ENCODE measurements at regions not wholly inside any gene's neighbourhood (a gene's known extent, or its start where the extent isn't known, plus 50 kb on each side); places are given as distances from the start of the nearest gene placed in this dataset.

DNA sequence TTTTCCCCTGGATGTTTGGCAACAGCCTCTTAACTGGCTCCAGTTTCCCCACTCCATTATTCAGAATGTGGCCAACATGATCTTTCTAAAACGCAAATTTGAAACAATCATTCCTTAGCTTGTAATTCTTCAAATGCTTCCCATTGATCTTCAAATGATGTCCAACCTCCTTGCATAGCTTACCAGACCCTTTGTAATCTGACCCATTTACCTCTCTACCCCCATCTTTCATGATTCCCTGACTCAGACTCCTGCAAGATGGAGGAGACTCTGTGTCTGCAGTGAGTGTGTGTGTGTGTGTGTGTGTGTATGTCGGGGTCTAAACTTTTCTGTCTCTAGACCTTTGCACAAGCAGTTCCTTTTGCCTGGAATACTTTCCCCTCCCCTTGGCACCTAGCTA is 515.7 kb upstream of the PROK2 start:
- Histone ChIP-seq H3K36me3 (ENCODE audit: insufficient read depth, low read length) (no peaks in the 10 kb centered on the region), H3K27me3 (ENCODE audit: low read length) (no peaks in the 10 kb centered on the region), H4K20me1 (ENCODE audit: insufficient read depth, low read depth, low read length) (no peaks in the 10 kb centered on the region), H2AFZ (ENCODE audit: low read length) (no peak overlapping the region), H3K9ac (ENCODE audit: low read length) (no peak overlapping the region), H3K9me2 (replicated peaks; ENCODE audit: insufficient read depth, low read length) (no peaks in the 10 kb centered on the region), H3K4me1 (ENCODE audit: low read length) (no peaks in the 10 kb centered on the region), H3K27ac (ENCODE audit: low read length) (no peak overlapping the region), H3K4me3 (ENCODE audit: low read length) (no peak overlapping the region), H3K4me2 (ENCODE audit: low read depth, low read length, poor library complexity, severe bottlenecking) (no peak overlapping the region), H3K9me3 (ENCODE audit: low read length) (no peaks in the 10 kb centered on the region), H3K79me2 (ENCODE audit: low read length) (no peaks in the 10 kb centered on the region)
- DNase-seq: no peak

DNA sequence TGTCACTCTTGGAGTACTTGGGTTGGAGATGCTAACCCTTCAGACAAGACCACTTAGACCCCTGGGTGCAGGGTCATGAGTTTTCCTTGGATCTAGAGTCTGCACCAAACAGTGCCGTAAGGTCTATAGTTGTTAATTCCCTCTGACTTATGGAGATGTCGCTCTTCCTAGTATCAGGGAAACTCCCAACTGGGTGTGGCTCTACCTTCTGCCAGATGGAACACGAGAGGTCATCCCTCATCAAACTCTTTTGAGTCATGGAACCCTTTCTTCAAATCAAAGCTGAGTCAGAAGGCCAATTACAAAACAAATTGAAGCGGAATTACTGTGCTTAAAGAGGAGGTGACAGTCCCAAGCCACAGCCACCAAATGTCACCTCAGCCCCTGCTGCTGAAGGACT is 514.9 kb upstream of the PROK2 start:
- Histone ChIP-seq H2AFZ (ENCODE audit: low read length) (no peak overlapping the region), H3K9me2 (replicated peaks; ENCODE audit: insufficient read depth, low read length) (no peaks in the 10 kb centered on the region), H3K4me1 (ENCODE audit: low read length) (no peaks in the 10 kb centered on the region), H3K27ac (ENCODE audit: low read length) (no peak overlapping the region), H3K9me3 (ENCODE audit: low read length) (no peaks in the 10 kb centered on the region), H3K79me2 (ENCODE audit: low read length) (no peaks in the 10 kb centered on the region), H3K4me2 (ENCODE audit: low read depth, low read length, poor library complexity, severe bottlenecking) (no peak overlapping the region), H3K36me3 (ENCODE audit: insufficient read depth, low read length) (no peaks in the 10 kb centered on the region), H3K4me3 (ENCODE audit: low read length) (no peak overlapping the region), H3K9ac (ENCODE audit: low read length) (no peak overlapping the region), H4K20me1 (ENCODE audit: insufficient read depth, low read depth, low read length) (no peaks in the 10 kb centered on the region), H3K27me3 (ENCODE audit: low read length) (no peaks in the 10 kb centered on the region)
- DNase-seq: no peak

DNA sequence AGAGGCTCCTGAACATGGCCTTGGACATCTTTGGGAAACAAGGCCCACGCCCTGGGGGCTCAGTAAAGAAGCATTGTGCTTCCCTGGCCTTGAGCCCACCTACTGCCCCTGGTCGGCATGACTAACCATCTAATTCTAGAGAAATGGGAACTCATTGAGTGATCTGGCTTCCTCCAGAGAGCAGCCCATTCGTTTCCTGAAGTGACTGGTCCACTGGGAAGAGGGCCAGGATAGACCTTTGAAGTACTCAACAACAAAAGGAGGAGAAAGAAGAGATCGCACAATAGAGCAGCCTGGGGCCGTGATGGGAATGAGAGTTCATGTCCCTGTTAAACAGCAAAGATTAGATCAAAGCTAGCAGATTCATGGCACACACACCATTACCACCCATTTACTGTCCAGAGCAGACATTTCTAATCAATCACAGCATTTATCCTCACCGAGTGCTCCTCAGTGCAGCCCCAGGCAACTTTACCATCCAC is 514.4 kb upstream of the PROK2 start:
- no peak overlapping the region for H2AFZ ChIP-seq (ENCODE audit: low read length)
- no peak for DNase-seq
- H3K4me2 ChIP-seq (ENCODE audit: low read depth, low read length, poor library complexity, severe bottlenecking): no peak overlapping the region
- H3K4me3 ChIP-seq (ENCODE audit: low read length): no peak overlapping the region
- no peaks in the 10 kb centered on the region for H4K20me1 ChIP-seq (ENCODE audit: insufficient read depth, low read depth, low read length)
- H3K9me3 ChIP-seq (ENCODE audit: low read length): no peaks in the 10 kb centered on the region
- no peaks in the 10 kb centered on the region for H3K36me3 ChIP-seq (ENCODE audit: insufficient read depth, low read length)
- no peak overlapping the region for H3K27ac ChIP-seq (ENCODE audit: low read length)
- no peaks in the 10 kb centered on the region for H3K9me2 ChIP-seq (replicated peaks; ENCODE audit: insufficient read depth, low read length)
- no peaks in the 10 kb centered on the region for H3K79me2 ChIP-seq (ENCODE audit: low read length)
- no peaks in the 10 kb centered on the region for H3K4me1 ChIP-seq (ENCODE audit: low read length)
- H3K27me3 ChIP-seq (ENCODE audit: low read length): no peaks in the 10 kb centered on the region
- no peak overlapping the region for H3K9ac ChIP-seq (ENCODE audit: low read length)

DNA sequence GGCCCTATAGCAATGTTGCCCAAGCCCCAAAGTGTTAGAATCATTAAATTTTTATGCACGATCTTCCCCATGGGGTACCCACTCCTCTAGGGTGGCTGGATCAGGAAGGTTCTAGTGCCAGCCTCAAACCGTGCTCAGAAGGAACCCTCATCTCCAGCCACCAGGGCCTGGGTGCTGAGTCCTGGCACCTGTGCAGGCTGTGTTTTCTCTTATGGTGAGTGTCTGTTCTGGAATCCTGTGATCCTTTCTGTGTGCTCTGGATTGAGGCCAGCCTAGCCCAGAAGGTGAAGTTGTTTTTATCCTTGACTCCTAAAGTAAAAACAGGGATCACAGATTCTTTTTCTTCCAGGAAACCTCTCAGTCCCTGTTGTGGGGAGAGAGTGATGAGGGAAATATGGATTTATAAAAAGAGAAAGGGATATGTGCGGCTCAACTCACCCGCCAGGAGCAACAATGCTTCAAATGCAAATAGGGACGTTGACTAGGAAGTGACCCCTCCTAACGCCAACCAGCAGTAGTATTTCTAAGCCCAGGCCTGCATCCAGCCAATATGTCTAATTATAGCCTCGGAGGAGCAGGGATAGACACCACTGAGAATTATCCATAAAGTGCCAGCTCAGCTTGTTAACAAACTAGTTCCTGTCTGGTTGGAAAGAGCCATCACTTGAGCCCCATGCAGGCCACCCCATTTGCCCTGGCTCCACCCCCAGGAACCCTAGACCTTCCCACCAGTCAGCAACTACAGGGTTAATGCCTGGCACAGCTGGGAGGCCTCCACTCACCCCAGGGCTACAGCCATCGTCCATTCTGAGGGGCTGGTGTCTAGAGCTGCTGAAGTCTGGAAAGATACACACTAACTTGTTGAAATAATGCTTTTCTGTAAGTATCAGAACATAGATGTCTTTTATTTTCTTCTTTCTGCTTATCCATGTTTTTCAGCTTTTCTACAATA is 513.5 kb upstream of the PROK2 start:
- Histone ChIP-seq H3K27me3 (ENCODE audit: low read length) (no peaks in the 10 kb centered on the region), H3K4me1 (ENCODE audit: low read length) (no peaks in the 10 kb centered on the region), H3K4me3 (ENCODE audit: low read length) (no peak overlapping the region), H2AFZ (ENCODE audit: low read length) (no peak overlapping the region), H3K9me3 (ENCODE audit: low read length) (no peaks in the 10 kb centered on the region), H3K9ac (ENCODE audit: low read length) (no peak overlapping the region), H3K9me2 (replicated peaks; ENCODE audit: insufficient read depth, low read length) (no peaks in the 10 kb centered on the region), H3K4me2 (ENCODE audit: low read depth, low read length, poor library complexity, severe bottlenecking) (no peak overlapping the region), H3K79me2 (ENCODE audit: low read length) (no peaks in the 10 kb centered on the region), H3K36me3 (ENCODE audit: insufficient read depth, low read length) (no peaks in the 10 kb centered on the region), H4K20me1 (ENCODE audit: insufficient read depth, low read depth, low read length) (no peaks in the 10 kb centered on the region), H3K27ac (ENCODE audit: low read length) (no peak overlapping the region)
- DNase-seq: no peak

DNA sequence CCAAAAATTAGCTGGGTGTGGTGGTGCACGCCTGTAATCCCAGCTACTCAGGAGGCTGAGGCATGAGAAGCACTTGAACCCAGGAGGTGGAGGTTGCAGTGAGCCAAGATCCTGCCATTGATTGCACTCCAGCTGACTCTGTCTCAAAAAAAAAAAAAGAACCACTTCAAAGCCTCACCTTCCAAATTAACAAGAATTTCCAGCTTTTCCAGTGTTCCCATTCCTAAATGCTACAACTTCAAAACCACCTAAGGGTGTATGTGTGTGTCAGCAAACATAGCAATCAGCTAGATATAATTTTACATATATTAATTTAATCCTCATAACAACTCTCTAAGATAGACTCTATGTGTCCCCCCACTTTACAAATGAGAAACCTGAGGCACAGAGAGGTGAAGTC is 512.5 kb upstream of the PROK2 start:
- Histone ChIP-seq H3K4me2 (ENCODE audit: low read depth, low read length, poor library complexity, severe bottlenecking) (no peak overlapping the region), H3K9ac (ENCODE audit: low read length) (no peak overlapping the region), H3K27ac (ENCODE audit: low read length) (no peak overlapping the region), H3K4me3 (ENCODE audit: low read length) (no peak overlapping the region), H3K36me3 (ENCODE audit: insufficient read depth, low read length) (no peaks in the 10 kb centered on the region), H3K9me3 (ENCODE audit: low read length) (no peaks in the 10 kb centered on the region), H3K9me2 (replicated peaks; ENCODE audit: insufficient read depth, low read length) (no peaks in the 10 kb centered on the region), H2AFZ (ENCODE audit: low read length) (no peak overlapping the region), H3K79me2 (ENCODE audit: low read length) (no peaks in the 10 kb centered on the region), H3K27me3 (ENCODE audit: low read length) (no peaks in the 10 kb centered on the region), H4K20me1 (ENCODE audit: insufficient read depth, low read depth, low read length) (no peaks in the 10 kb centered on the region), H3K4me1 (ENCODE audit: low read length) (no peaks in the 10 kb centered on the region)
- no peak for DNase-seq

DNA sequence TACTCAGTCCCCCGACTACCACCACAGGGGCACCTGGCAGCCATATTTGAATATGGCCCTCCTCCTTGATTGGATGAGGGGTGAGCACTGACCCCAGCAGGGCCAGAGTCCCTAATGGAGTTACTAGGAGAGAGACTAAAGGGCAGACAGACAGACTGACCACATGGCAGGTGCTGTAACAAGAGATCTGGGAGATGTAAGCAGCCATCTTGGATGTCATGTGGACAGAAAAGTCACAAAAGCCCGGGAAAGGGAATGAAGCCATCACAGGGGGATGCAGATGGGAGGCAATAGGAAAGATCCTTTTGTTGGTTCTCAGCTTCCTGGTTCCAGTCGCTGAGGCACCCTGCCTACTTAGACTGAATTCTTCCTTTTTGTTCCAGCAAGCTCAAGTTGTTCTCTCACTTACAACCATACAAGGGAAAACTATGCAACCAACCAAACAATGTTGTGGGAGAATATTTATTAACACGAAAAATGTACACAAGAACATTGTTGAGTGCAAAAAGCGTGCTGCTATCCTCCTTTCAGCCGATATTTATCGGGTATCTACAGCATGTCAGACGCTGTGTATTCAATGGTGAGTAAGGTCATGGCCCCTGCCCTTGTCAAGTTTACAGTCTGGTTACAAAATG is 511.6 kb upstream of the PROK2 start:
- Histone ChIP-seq H3K9ac (ENCODE audit: low read length) (no peak overlapping the region), H3K79me2 (ENCODE audit: low read length) (no peaks in the 10 kb centered on the region), H3K4me2 (ENCODE audit: low read depth, low read length, poor library complexity, severe bottlenecking) (no peak overlapping the region), H3K36me3 (ENCODE audit: insufficient read depth, low read length) (no peaks in the 10 kb centered on the region), H3K27ac (ENCODE audit: low read length) (no peak overlapping the region), H3K27me3 (ENCODE audit: low read length) (no peaks in the 10 kb centered on the region), H3K9me3 (ENCODE audit: low read length) (no peaks in the 10 kb centered on the region), H3K4me1 (ENCODE audit: low read length) (no peaks in the 10 kb centered on the region), H4K20me1 (ENCODE audit: insufficient read depth, low read depth, low read length) (no peaks in the 10 kb centered on the region), H3K9me2 (replicated peaks; ENCODE audit: insufficient read depth, low read length) (no peaks in the 10 kb centered on the region), H3K4me3 (ENCODE audit: low read length) (no peak overlapping the region), H2AFZ (ENCODE audit: low read length) (no peak overlapping the region)
- DNase-seq: no peak

DNA sequence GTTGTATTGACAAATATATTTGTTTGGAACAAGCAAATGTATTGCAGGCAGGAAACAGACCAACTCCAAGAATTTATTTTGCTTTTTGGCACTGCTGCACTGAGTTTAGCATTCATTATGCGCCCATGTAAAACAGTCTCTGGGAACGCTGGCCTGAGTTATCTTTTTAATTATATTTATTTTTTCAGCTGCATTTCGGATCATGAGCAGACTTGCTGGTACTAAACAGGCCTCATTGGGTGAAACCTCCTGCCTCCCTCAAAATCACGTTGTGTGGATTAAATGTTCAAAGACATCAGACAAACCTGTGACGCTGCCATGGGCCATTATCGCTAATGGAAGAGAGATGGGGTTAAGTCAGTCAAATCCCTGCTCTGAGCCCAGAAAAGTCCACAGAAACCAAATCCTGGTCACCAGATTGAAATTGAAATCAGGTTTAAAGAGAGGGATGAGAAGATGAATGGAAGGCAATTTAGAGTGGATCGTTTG is 511.1 kb upstream of the PROK2 start:
- H2AFZ ChIP-seq (ENCODE audit: low read length): no peak overlapping the region
- H3K4me2 ChIP-seq (ENCODE audit: low read depth, low read length, poor library complexity, severe bottlenecking): no peak overlapping the region
- no peak overlapping the region for H3K4me3 ChIP-seq (ENCODE audit: low read length)
- no peaks in the 10 kb centered on the region for H3K27me3 ChIP-seq (ENCODE audit: low read length)
- H3K9me3 ChIP-seq (ENCODE audit: low read length): no peaks in the 10 kb centered on the region
- H3K79me2 ChIP-seq (ENCODE audit: low read length): no peaks in the 10 kb centered on the region
- no peak overlapping the region for H3K27ac ChIP-seq (ENCODE audit: low read length)
- no peak for DNase-seq
- no peak overlapping the region for H3K9ac ChIP-seq (ENCODE audit: low read length)
- no peaks in the 10 kb centered on the region for H3K36me3 ChIP-seq (ENCODE audit: insufficient read depth, low read length)
- no peaks in the 10 kb centered on the region for H3K4me1 ChIP-seq (ENCODE audit: low read length)
- H4K20me1 ChIP-seq (ENCODE audit: insufficient read depth, low read depth, low read length): no peaks in the 10 kb centered on the region
- no peaks in the 10 kb centered on the region for H3K9me2 ChIP-seq (replicated peaks; ENCODE audit: insufficient read depth, low read length)

DNA sequence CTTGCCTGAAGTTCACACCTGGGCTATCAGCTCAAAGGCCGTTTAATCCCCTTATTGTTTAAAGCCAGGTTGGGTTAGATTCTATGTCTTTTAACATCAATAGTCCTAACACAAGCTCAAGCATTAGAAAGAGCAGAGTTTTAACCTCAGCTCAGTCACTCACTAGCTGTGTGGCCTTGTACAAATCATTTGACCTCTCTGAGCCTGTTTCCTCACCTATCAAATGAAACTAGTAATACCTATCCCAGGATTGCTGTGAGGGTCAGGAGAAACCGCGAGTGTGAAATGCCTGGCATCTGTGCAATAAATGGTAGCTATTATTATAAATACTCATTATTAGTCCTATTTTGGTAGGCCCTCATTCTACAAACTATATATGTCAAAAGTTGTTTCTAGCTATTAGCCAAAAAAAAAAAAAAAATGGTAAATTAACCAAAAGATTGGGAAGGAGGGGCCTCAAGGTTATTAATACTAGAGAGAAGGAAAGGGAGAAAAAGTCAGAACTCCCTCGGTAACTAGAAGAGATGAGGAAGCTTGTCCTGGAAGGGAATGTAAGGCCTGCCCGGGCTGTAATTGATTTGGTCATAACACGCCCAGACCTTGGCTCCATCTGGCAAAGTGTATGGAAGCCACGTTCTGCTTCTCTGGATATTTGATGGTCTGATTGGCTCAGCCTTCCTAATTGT is 510.5 kb upstream of the PROK2 start:
- Histone ChIP-seq H3K4me3 (ENCODE audit: low read length) (no peak overlapping the region), H3K27me3 (ENCODE audit: low read length) (no peaks in the 10 kb centered on the region), H3K9me3 (ENCODE audit: low read length) (no peaks in the 10 kb centered on the region), H4K20me1 (ENCODE audit: insufficient read depth, low read depth, low read length) (no peaks in the 10 kb centered on the region), H3K79me2 (ENCODE audit: low read length) (no peaks in the 10 kb centered on the region), H3K9me2 (replicated peaks; ENCODE audit: insufficient read depth, low read length) (no peaks in the 10 kb centered on the region), H3K36me3 (ENCODE audit: insufficient read depth, low read length) (no peaks in the 10 kb centered on the region), H2AFZ (ENCODE audit: low read length) (no peak overlapping the region), H3K4me1 (ENCODE audit: low read length) (no peaks in the 10 kb centered on the region), H3K4me2 (ENCODE audit: low read depth, low read length, poor library complexity, severe bottlenecking) (no peak overlapping the region), H3K27ac (ENCODE audit: low read length) (no peak overlapping the region), H3K9ac (ENCODE audit: low read length) (no peak overlapping the region)
- no peak for DNase-seq
